Loucy (cell line): ENCODE measurements at regions not wholly inside any gene's neighbourhood (a gene's known extent, or its start where the extent isn't known, plus 50 kb on each side); places are given as distances from the start of the nearest gene placed in this dataset.

Source experiments
- EZH2phosphoT487 ChIP-seq: fragments of 200-600 bp; IDR thresholded peaks from 2 replicates; pipeline ENCODE4 v1.6.1; 2018; ENCODE audit warnings: antibody characterized with exemption, mild to moderate bottlenecking, moderate library complexity, borderline replicate concordance
- TF ChIP-seq, protein P1 (sequence below): fragments of 200-600 bp; sonication (generic); conservative IDR thresholded peaks from 2 replicates; pipeline ENCODE4 v1.5.1; 2014; ENCODE audit warnings: mild to moderate bottlenecking, antibody characterized with exemption, low read length

DNA sequence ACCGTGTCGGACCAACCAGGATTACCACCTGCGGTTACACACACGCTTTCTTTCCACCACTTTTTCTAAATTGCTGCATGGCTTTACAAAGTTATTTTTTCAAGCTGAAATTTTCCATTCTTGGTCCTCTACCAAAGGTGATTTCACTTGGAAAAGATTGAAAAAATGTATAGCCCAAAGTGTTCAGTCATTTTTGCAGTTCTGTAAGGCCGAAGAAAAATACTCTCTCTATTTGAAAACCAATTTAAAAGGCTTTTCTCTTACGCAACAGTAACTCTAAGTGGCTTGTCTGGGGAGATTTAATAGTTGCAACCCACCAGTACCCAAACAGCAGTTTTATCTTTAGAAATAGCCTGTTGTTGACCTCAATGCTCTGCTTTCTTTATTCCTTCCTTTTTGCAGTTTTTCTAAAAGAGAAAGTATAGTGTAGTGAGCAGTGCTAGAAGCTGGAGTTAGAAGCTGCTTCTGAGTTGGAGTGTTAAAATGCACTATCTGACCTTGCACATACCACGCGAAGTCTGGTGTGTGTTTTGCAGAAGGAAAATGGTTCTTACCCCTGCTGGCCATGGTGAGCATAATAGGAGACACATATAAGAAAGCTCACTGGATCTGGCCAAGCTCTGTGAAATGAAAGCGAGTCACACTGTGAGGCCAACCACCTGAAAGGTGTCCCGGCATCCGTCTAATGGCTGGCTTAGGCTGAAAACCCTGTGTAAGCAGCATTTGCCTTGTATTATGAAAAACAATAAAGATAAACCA lies 201.0 kb upstream of the ADRA1D start:
- TF ChIP-seq, protein P1, sequence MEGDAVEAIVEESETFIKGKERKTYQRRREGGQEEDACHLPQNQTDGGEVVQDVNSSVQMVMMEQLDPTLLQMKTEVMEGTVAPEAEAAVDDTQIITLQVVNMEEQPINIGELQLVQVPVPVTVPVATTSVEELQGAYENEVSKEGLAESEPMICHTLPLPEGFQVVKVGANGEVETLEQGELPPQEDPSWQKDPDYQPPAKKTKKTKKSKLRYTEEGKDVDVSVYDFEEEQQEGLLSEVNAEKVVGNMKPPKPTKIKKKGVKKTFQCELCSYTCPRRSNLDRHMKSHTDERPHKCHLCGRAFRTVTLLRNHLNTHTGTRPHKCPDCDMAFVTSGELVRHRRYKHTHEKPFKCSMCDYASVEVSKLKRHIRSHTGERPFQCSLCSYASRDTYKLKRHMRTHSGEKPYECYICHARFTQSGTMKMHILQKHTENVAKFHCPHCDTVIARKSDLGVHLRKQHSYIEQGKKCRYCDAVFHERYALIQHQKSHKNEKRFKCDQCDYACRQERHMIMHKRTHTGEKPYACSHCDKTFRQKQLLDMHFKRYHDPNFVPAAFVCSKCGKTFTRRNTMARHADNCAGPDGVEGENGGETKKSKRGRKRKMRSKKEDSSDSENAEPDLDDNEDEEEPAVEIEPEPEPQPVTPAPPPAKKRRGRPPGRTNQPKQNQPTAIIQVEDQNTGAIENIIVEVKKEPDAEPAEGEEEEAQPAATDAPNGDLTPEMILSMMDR, result 0 out of 2 replicates have a peak, but pooled peaks have one; percentile 14
- no peak for TF ChIP-seq EZH2phosphoT487
